ENCODE measurements at regions not wholly inside any gene's neighbourhood (a gene's known extent, or its start where the extent isn't known, plus 50 kb on each side); places are given as distances from the start of the nearest gene placed in this dataset.

DNA sequence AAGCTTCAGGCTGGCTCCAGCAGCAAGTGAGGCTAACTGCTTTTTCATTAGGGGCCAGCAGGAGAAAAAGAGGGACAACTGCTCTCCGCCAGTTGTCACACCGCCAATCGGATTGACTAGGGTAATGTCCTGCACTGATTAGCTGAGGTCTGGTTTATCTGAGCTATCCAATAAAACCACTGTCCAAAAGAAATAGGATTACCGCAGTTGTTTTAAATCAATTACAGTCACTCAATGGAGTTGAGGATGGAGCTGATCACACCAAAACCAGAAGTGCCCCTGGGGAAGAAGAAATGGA, 351.4 kb upstream of the NPVF start:
- no peak overlapping the region for H3K4me3 ChIP-seq (replicated peaks; ENCODE audit: low read depth, low read length)
- no peak for DNase-seq (ENCODE audit: extremely low read depth, low read depth)
- TF ChIP-seq, protein P1, sequence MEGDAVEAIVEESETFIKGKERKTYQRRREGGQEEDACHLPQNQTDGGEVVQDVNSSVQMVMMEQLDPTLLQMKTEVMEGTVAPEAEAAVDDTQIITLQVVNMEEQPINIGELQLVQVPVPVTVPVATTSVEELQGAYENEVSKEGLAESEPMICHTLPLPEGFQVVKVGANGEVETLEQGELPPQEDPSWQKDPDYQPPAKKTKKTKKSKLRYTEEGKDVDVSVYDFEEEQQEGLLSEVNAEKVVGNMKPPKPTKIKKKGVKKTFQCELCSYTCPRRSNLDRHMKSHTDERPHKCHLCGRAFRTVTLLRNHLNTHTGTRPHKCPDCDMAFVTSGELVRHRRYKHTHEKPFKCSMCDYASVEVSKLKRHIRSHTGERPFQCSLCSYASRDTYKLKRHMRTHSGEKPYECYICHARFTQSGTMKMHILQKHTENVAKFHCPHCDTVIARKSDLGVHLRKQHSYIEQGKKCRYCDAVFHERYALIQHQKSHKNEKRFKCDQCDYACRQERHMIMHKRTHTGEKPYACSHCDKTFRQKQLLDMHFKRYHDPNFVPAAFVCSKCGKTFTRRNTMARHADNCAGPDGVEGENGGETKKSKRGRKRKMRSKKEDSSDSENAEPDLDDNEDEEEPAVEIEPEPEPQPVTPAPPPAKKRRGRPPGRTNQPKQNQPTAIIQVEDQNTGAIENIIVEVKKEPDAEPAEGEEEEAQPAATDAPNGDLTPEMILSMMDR (IDR thresholded peaks at IDR 0.05; ENCODE audit: low read depth, low read length, missing control alignments) = no peak

DNA sequence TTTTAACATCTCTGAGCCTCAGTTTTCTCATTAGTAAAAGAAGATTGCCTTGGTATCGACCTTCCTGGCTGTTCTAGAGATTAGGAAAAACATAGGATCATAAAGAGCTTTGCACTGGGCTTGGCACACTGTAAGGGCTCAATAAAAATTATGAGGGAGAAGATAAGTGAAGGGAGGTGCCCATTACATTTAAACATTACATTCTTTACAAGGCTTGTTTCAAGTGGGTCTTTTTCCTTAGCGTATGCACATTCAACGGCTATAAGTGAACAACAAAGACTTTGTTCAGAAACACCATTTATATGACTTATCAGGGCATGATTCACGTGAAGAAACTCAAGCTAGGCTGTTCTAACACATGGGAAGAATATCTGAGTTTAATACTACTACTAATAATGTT, 351.9 kb upstream of the NPVF start:
- DNase-seq (ENCODE audit: extremely low read depth, low read depth) = no peak
- H3K4me3 ChIP-seq (replicated peaks; ENCODE audit: low read depth, low read length) = no peak overlapping the region
- TF ChIP-seq, protein P1 (IDR thresholded peaks at IDR 0.05; ENCODE audit: low read depth, low read length, missing control alignments) = no peak

DNA sequence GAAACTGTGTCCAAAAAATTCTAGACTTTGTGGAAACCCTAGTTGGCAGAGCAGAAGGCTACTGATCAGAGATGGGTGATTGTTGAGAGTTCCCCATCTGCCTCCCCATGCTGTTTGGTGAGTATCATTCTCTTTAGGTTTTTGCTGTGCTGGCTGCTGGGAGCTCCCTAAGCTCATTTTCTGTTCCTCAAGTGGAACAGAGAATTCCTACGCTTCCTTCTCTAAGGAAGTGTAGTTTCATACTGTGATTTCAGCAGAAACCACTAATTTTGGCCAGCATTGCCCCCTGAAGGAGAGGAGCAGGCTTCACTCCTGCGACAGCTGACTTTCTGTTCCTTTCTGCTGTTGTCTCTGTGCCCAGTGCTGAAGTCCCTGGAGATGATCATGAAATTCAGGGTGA, 355.3 kb upstream of the NPVF start:
- no peak for DNase-seq (ENCODE audit: extremely low read depth, low read depth)
- TF ChIP-seq, protein P1 (IDR thresholded peaks at IDR 0.05; ENCODE audit: low read depth, low read length, missing control alignments) = no peak
- H3K4me3 ChIP-seq (replicated peaks; ENCODE audit: low read depth, low read length) = no peak overlapping the region

DNA sequence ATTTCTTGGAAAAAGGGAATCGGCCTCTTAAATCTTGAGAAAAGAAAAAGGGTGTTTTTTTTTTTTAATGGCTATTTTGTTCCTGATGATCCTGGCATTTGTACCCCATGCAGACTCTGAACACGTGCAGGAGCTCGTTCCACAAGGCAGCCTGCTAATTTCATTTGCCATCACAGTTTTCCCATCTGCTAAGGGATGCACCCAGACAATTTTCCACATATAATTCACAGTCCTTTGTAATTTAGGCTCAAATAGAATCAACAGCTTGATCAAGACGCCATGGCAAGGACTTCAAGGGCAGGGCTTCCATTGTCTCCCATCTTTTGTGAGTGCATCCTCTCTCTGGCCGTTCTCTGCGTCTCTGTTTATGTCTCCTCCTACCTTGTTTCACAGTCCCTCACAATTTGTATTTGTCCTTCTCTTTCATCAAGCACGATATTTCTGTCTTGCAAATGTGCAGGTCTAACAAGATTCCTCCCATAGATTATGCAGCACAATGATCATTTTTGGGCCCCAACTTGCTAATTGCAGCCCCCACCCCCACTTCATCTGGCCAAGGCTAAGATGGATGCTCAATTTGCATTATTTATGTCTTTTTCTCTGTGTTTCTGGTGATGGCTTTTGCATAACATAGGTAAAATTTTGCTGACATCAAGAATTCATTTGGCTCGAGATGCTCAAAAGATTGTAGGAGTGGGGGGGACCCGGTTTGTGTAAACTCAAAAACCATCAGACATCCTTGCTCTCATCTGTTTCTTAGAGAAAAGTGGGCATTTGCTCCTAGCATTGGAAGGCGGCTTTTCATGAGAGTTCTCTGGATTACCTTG, 356.0 kb upstream of the NPVF start:
- TF ChIP-seq, protein P1 (IDR thresholded peaks at IDR 0.05; ENCODE audit: low read depth, low read length, missing control alignments) = no peak
- no peak for DNase-seq (ENCODE audit: extremely low read depth, low read depth)
- H3K4me3 ChIP-seq (replicated peaks; ENCODE audit: low read depth, low read length) = no peak overlapping the region

DNA sequence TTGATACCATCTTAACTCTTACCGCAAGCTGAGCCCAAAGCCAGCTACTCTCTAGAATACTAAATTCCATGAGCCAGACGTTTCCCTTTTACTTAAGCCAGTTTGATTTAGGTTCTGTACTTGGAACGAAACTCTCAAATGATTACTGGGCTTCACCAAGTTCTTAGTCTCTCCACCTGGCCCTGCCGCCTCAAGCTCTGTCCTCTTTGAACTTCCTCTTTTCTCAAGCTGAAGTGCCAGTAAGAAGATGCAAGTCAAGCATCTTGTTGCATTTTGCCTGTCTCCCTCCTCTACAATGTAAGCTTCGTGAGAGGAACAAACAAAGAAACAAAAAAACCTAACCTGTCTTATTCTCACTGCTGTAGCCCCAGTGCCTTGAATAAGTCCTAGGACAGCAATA, 358.2 kb upstream of the NPVF start:
- TF ChIP-seq, protein P1 (IDR thresholded peaks at IDR 0.05; ENCODE audit: low read depth, low read length, missing control alignments) = no peak
- no peak overlapping the region for H3K4me3 ChIP-seq (replicated peaks; ENCODE audit: low read depth, low read length)
- no peak for DNase-seq (ENCODE audit: extremely low read depth, low read depth)

DNA sequence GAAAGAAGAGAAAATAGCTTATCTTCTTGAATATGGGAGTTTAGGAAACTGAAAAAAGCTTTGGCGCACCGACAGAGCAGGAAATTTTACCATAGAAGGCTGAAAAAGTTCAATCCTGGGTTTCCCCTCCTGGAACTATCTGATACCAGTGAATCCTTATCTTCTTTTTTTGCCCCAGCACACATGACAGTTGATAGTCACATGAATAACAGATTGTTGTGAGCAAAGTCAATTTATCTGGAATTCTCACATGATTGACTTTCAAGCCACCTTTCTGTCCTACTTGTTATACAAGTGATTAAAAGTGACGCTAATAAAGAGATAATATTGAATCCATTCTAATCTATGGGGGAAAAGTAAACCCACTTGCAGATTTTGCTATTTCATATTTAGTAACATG, 365.8 kb upstream of the NPVF start:
- TF ChIP-seq, protein P1 (IDR thresholded peaks at IDR 0.05; ENCODE audit: low read depth, low read length, missing control alignments) = no peak

DNA sequence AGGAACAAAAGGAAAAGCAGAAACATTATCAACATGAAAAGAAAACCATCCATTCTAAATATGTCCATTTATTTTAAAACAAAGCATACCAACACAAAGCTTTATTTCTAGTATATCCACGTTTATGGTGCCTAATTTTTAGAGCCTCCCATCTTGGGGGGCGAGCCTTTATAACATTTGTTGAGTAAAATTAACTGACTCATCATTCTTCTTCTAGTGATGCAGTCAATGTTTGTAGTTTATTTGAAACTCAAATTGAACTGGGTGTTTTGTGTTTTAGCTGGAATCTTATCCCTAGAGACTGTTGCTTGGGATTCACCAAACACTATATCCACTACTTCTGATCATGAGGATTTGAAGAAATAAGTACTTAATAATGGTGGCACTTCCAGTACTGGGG, 366.4 kb upstream of the NPVF start:
- no peak overlapping the region for H3K4me3 ChIP-seq (replicated peaks; ENCODE audit: low read depth, low read length)
- TF ChIP-seq, protein P1 (IDR thresholded peaks at IDR 0.05; ENCODE audit: low read depth, low read length, missing control alignments) = no peak
- DNase-seq (ENCODE audit: extremely low read depth, low read depth) = no peak

More for the DNA sequence above, 365.8 kb upstream of the NPVF start:
- H3K4me3 ChIP-seq (replicated peaks; ENCODE audit: low read depth, low read length) = no peak overlapping the region
- DNase-seq (ENCODE audit: extremely low read depth, low read depth) = no peak
